HCT116 (cell line): ENCODE measurements at regions not wholly inside any gene's neighbourhood (a gene's known extent, or its start where the extent isn't known, plus 50 kb on each side); places are given as distances from the start of the nearest gene placed in this dataset.

Source experiments
- ATAC-seq: fragments of 200-7000 bp; cut with Tn5 transposase; 2 replicates; pipeline ENCODE4 v1.9.1; 2020; ENCODE audit warnings: mild to moderate bottlenecking, moderate library complexity
- BruUV-seq: library from RNA; stranded (reverse); fragments of 400-500 nt; replicated peaks from 2 replicates; lab custom pipeline; 2021; lab: Mats Ljungman, UMichigan
- CTCF ChIA-PET: fragments of 300-600 bp; sonication (Branson Sonifier 250); formaldehyde crosslinking; loops from one replicate; lab custom pipeline; 2021; ENCODE audit warnings: antibody characterized with exemption; lab: Charles Lee
- POLR2A ChIA-PET: fragments of 300-600, 350-600 bp; sonication (Branson Sonifier 250); formaldehyde crosslinking; loops from one replicate; lab custom pipeline; 2021; ENCODE audit warnings: antibody characterized with exemption; lab: Charles Lee
- RAD21 ChIA-PET, 2 experiments: fragments of 300-600 bp; sonication (Branson Sonifier 250); formaldehyde crosslinking; loops; one replicate each; lab custom pipeline; 2023; ENCODE audit warnings: low total read pairs in 2 of 2; ENCODE audit not compliant: uncharacterized antibody in 2 of 2, unreplicated experiment in 2 of 2, low non-redundant PET in 1 of 2; lab: Charles Lee
- DNase-seq: peaks from one replicate; pipeline ENCODE4 v3.0.0-alpha.2; 2010; ENCODE audit warnings: low read depth, low spot score
- H2AFZ ChIP-seq: fragments of 200-600 bp; shearing (Covaris generic), sonication (generic); 2 replicates; pipeline ENCODE4 v1.6.1; 2017; ENCODE audit warnings: low read depth, mixed run types, mixed read lengths, antibody characterized with exemption, low read length; ENCODE audit not compliant: poor library complexity, severe bottlenecking
- H3K27ac ChIP-seq: 2 replicates; pipeline ENCODE4 v1.5.1; 2012; ENCODE audit warnings: low read depth, low read length
- H3K27me3 ChIP-seq: fragments of 200-600 bp; sonication (generic); 2 replicates; pipeline ENCODE4 v1.6.1; 2016; ENCODE audit warnings: mixed run types, low read length, mixed read lengths; ENCODE audit not compliant: insufficient read depth
- H3K36me3 ChIP-seq, 2 experiments: fragments of 200-500 bp in 1 of 2; fragments of 200-600 bp in 1 of 2; sonication (Bioruptor generic) in 1 of 2; sonication (generic) in 1 of 2; 2 replicates each; pipeline versions ENCODE4 v1.5.1 to v1.6.1; 2014 to 2016; ENCODE audit warnings: low read length in 2 of 2, inconsistent platforms in 1 of 2, mixed read lengths in 1 of 2, mixed run types in 1 of 2; ENCODE audit not compliant: insufficient read depth in 2 of 2, control insufficient read depth in 1 of 2
- H3K4me1 ChIP-seq, 2 experiments: fragments of 200-600 bp in 1 of 2; sonication (generic) in 1 of 2; 2 replicates each; pipeline versions ENCODE4 v1.5.1 to v1.6.1; 2012 to 2017; ENCODE audit warnings: low read length in 2 of 2, inconsistent platforms in 1 of 2, mild to moderate bottlenecking in 1 of 2, mixed read lengths in 1 of 2, mixed run types in 1 of 2, moderate library complexity in 1 of 2; ENCODE audit not compliant: insufficient read depth in 2 of 2, control insufficient read depth in 1 of 2
- H3K4me2 ChIP-seq: fragments of 200-600 bp; sonication (generic); 2 replicates; pipeline ENCODE4 v1.6.1; 2017; ENCODE audit warnings: mixed run types, low read length, mixed read lengths
- H3K4me3 ChIP-seq, 2 experiments: fragments of 200-600 bp in 1 of 2; sonication (generic) in 1 of 2; replicated peaks in 1 of 2; 2 replicates each; pipeline ENCODE4 v1.5.1; 2011 to 2016; ENCODE audit warnings: low read length in 2 of 2, control low read depth in 1 of 2, low read depth in 1 of 2, mild to moderate bottlenecking in 1 of 2, mixed read lengths in 1 of 2, mixed run types in 1 of 2
- H3K79me2 ChIP-seq: fragments of 200-600 bp; sonication (generic); 2 replicates; pipeline ENCODE4 v1.6.1; 2017; ENCODE audit warnings: mild to moderate bottlenecking, mixed run types, low read length, moderate library complexity, mixed read lengths; ENCODE audit not compliant: insufficient read depth
- H3K9ac ChIP-seq: fragments of 200-600 bp; sonication (generic); 2 replicates; pipeline ENCODE4 v1.6.1; 2016; ENCODE audit warnings: low read length, mixed read lengths
- H3K9me2 ChIP-seq: fragments of 200-600 bp; sonication (generic), shearing (Covaris generic); 2 replicates; pipeline ENCODE4 v1.6.1; 2017; ENCODE audit warnings: mixed run types, mild to moderate bottlenecking, moderate library complexity; ENCODE audit not compliant: insufficient read depth
- H3K9me3 ChIP-seq, 2 experiments: fragments of 200-500 bp in 1 of 2; fragments of 200-600 bp in 1 of 2; sonication (Bioruptor generic) in 1 of 2; sonication (generic) in 1 of 2; 2 replicates each; pipeline ENCODE4 v1.6.1; 2014 to 2017; ENCODE audit warnings: low read length in 2 of 2, mixed read lengths in 2 of 2, inconsistent platforms in 1 of 2, low read depth in 1 of 2, mild to moderate bottlenecking in 1 of 2, mixed run types in 1 of 2, moderate library complexity in 1 of 2; ENCODE audit not compliant: control insufficient read depth in 1 of 2, insufficient read depth in 1 of 2
- H4K20me1 ChIP-seq: fragments of 200-600 bp; sonication (generic), shearing (Covaris generic); 2 replicates; pipeline ENCODE4 v1.6.1; 2017; ENCODE audit warnings: mixed run types, mild to moderate bottlenecking, moderate library complexity; ENCODE audit not compliant: insufficient read depth
- EGR1 ChIP-seq: IDR thresholded peaks from 2 replicates; pipeline ENCODE4 v1.6.1; 2012; ENCODE audit warnings: low read depth
- ZFX ChIP-seq: fragments of 450-650 bp; IDR thresholded peaks from 2 replicates; pipeline ENCODE4 v1.6.1; 2017
- ZNF274 ChIP-seq: fragments of 200-500 bp; sonication (Bioruptor generic); IDR thresholded peaks from 2 replicates; pipeline ENCODE4 v1.6.1; 2014; ENCODE audit warnings: mild to moderate bottlenecking, low read depth, low read length, inconsistent platforms
- intact Hi-C: fragments of 100-400 bp; cut with micrococcal nuclease; formaldehyde crosslinking; loops from 2 replicates; pipeline ENCODE4 v1.10.0; 2022

GRCh38 chr2:14577843-14578242 is 54.7 kb upstream of the LRATD1 start:
- Histone ChIP-seq H4K20me1 (no peaks in the 10 kb centered on the region), H3K9me3 (peaks cover 1 to 6% of the 10 kb centered on the region in 2 experiments; a peak in 2 of 4 replicates), H3K4me3 (no peak overlapping the region), H3K27ac (no peak overlapping the region), H3K9ac (no peak overlapping the region), H3K9me2 (no peaks in the 10 kb centered on the region), H3K4me1 (no peaks in the 10 kb centered on the region), H3K4me2 (no peak overlapping the region), H3K36me3 (no peaks in the 10 kb centered on the region), H2AFZ (no peak overlapping the region), H3K79me2 (no peaks in the 10 kb centered on the region), H3K27me3 (no peaks in the 10 kb centered on the region)
- intact Hi-C loops: no loop called here
- ChIA-PET CTCF (no interaction called here), POLR2A (no interaction called here), RAD21 (no interaction called here)
- no TSS peak for BruUV-seq
- ATAC-seq (no peak), DNase-seq (no peak)
- no peak for TF ChIP-seq ZFX
- TF ChIP-seq ZNF274: no peak
- no peak for TF ChIP-seq EGR1
